ENCODE measurements at regions not wholly inside any gene's neighbourhood (a gene's known extent, or its start where the extent isn't known, plus 50 kb on each side); places are given as distances from the start of the nearest gene placed in this dataset.

DNA sequence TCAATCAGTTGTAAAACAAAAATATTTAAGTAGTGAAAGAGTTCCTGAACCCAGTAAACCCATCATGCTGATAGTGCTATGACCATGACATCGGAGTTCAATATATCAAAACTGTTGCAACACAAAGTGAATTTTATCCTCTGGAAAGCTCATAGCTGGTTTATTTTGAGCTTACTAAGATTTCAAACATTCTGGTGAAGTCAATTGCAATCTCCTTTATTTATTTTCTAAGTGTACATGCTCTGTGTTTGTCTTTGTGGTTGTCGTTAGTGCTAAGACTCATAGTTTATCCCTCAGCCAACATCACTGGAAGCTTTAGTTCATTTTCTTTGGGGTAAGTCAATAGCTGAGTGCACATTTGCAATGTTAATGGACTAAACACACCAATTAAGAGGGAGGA is 91.9 kb downstream of the QPCT start (continued):
- no peak for TF ChIP-seq TCF7 (CRISPR knock-in tag; IDR thresholded peaks at IDR 0.05; ENCODE audit: low read depth)
- TF ChIP-seq NFYB (CRISPR knock-in tag; conservative IDR thresholded peaks at IDR 0.05; ENCODE audit: low read depth) = no peak
- TF ChIP-seq, protein P1, sequence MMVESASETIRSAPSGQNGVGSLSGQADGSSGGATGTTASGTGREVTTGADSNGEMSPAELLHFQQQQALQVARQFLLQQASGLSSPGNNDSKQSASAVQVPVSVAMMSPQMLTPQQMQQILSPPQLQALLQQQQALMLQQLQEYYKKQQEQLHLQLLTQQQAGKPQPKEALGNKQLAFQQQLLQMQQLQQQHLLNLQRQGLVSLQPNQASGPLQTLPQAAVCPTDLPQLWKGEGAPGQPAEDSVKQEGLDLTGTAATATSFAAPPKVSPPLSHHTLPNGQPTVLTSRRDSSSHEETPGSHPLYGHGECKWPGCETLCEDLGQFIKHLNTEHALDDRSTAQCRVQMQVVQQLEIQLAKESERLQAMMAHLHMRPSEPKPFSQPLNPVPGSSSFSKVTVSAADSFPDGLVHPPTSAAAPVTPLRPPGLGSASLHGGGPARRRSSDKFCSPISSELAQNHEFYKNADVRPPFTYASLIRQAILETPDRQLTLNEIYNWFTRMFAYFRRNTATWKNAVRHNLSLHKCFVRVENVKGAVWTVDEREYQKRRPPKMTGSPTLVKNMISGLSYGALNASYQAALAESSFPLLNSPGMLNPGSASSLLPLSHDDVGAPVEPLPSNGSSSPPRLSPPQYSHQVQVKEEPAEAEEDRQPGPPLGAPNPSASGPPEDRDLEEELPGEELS (CRISPR knock-in tag; IDR thresholded peaks at IDR 0.05) = no peak
- TF ChIP-seq CREM (CRISPR knock-in tag; IDR thresholded peaks at IDR 0.05) = no peak
- TF ChIP-seq, protein P2, sequence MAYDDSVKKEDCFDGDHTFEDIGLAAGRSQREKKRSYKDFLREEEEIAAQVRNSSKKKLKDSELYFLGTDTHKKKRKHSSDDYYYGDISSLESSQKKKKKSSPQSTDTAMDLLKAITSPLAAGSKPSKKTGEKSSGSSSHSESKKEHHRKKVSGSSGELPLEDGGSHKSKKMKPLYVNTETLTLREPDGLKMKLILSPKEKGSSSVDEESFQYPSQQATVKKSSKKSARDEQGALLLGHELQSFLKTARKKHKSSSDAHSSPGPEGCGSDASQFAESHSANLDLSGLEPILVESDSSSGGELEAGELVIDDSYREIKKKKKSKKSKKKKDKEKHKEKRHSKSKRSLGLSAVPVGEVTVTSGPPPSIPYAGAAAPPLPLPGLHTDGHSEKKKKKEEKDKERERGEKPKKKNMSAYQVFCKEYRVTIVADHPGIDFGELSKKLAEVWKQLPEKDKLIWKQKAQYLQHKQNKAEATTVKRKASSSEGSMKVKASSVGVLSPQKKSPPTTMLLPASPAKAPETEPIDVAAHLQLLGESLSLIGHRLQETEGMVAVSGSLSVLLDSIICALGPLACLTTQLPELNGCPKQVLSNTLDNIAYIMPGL (CRISPR knock-in tag; IDR thresholded peaks at IDR 0.05) = no peak
- no peak for TF ChIP-seq TEAD1 (CRISPR knock-in tag; IDR thresholded peaks at IDR 0.05)
- TF ChIP-seq, protein P3, sequence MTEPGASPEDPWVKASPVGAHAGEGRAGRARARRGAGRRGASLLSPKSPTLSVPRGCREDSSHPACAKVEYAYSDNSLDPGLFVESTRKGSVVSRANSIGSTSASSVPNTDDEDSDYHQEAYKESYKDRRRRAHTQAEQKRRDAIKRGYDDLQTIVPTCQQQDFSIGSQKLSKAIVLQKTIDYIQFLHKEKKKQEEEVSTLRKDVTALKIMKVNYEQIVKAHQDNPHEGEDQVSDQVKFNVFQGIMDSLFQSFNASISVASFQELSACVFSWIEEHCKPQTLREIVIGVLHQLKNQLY (CRISPR knock-in tag; IDR thresholded peaks at IDR 0.05) = no peak
- TF ChIP-seq ESRRA (CRISPR knock-in tag; IDR thresholded peaks at IDR 0.05; ENCODE audit: borderline replicate concordance) = no peak
- no peak for TF ChIP-seq CREB1 (CRISPR knock-in tag; IDR thresholded peaks at IDR 0.05)

DNA sequence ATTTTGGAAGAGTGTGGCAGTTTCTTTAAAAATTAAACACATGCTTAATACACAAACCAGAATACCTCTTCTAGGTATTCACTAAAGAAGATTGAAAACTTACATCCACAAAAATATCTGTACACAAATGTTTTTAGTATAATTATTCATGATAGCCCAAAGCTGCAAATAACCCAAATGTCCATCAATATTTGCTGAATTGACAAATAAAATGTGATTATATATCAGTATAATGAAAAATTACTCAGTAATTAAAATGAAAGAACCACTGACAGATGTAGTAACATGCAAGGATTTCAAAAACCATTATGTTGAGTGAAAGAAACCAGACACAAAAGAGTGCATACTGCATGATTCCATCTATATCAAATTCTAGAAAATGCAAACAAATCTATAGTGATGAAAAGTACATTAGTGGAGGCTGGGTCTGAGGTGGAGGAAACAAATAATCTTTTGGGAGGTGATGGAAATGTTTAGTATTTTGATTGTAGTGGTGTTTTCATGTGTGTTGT is 94.8 kb downstream of the QPCT start:
- peaks cover 15% of the 10 kb centered on the region for H3K9me3 Mint-ChIP-seq
- H3K4me3 Mint-ChIP-seq = no peak overlapping the region
- no peaks in the 10 kb centered on the region for H3K4me1 Mint-ChIP-seq
- ChIA-PET CTCF (no interaction called here), POLR2A (no interaction called here)
- peaks cover 14% of the 10 kb centered on the region for H3K36me3 Mint-ChIP-seq
- ATAC-seq = no peak
- TF ChIP-seq, protein P4, sequence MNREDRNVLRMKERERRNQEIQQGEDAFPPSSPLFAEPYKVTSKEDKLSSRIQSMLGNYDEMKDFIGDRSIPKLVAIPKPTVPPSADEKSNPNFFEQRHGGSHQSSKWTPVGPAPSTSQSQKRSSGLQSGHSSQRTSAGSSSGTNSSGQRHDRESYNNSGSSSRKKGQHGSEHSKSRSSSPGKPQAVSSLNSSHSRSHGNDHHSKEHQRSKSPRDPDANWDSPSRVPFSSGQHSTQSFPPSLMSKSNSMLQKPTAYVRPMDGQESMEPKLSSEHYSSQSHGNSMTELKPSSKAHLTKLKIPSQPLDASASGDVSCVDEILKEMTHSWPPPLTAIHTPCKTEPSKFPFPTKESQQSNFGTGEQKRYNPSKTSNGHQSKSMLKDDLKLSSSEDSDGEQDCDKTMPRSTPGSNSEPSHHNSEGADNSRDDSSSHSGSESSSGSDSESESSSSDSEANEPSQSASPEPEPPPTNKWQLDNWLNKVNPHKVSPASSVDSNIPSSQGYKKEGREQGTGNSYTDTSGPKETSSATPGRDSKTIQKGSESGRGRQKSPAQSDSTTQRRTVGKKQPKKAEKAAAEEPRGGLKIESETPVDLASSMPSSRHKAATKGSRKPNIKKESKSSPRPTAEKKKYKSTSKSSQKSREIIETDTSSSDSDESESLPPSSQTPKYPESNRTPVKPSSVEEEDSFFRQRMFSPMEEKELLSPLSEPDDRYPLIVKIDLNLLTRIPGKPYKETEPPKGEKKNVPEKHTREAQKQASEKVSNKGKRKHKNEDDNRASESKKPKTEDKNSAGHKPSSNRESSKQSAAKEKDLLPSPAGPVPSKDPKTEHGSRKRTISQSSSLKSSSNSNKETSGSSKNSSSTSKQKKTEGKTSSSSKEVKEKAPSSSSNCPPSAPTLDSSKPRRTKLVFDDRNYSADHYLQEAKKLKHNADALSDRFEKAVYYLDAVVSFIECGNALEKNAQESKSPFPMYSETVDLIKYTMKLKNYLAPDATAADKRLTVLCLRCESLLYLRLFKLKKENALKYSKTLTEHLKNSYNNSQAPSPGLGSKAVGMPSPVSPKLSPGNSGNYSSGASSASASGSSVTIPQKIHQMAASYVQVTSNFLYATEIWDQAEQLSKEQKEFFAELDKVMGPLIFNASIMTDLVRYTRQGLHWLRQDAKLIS (CRISPR knock-in tag; IDR thresholded peaks at IDR 0.05; ENCODE audit: borderline replicate concordance) = no peak
- TF ChIP-seq, protein P5, sequence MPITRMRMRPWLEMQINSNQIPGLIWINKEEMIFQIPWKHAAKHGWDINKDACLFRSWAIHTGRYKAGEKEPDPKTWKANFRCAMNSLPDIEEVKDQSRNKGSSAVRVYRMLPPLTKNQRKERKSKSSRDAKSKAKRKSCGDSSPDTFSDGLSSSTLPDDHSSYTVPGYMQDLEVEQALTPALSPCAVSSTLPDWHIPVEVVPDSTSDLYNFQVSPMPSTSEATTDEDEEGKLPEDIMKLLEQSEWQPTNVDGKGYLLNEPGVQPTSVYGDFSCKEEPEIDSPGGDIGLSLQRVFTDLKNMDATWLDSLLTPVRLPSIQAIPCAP (CRISPR knock-in tag; IDR thresholded peaks at IDR 0.05) = no peak
- TF ChIP-seq ZNF263 (CRISPR knock-in tag; IDR thresholded peaks at IDR 0.05; ENCODE audit: low read depth) = no peak
- no peak for TF ChIP-seq SOX15 (CRISPR knock-in tag; IDR thresholded peaks at IDR 0.05)
- TF ChIP-seq FOXJ3 (CRISPR knock-in tag; IDR thresholded peaks at IDR 0.05; ENCODE audit: borderline replicate concordance) = no peak
- TF ChIP-seq MXD4 (CRISPR knock-in tag; IDR thresholded peaks at IDR 0.05; ENCODE audit: borderline replicate concordance) = no peak
- TF ChIP-seq, protein P6, sequence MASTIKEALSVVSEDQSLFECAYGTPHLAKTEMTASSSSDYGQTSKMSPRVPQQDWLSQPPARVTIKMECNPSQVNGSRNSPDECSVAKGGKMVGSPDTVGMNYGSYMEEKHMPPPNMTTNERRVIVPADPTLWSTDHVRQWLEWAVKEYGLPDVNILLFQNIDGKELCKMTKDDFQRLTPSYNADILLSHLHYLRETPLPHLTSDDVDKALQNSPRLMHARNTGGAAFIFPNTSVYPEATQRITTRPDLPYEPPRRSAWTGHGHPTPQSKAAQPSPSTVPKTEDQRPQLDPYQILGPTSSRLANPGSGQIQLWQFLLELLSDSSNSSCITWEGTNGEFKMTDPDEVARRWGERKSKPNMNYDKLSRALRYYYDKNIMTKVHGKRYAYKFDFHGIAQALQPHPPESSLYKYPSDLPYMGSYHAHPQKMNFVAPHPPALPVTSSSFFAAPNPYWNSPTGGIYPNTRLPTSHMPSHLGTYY (CRISPR knock-in tag; IDR thresholded peaks at IDR 0.05) = no peak
- no peak for DNase-seq (ENCODE audit: low spot score)
- H3K27ac Mint-ChIP-seq = no peak overlapping the region
- peaks cover 3% of the 10 kb centered on the region; the same call in 1 of the 2 replicates for H3K27me3 Mint-ChIP-seq (ENCODE audit: low read depth)

Measured in WTC11 (cell line).